ENCODE measurements at regions not wholly inside any gene's neighbourhood (a gene's known extent, or its start where the extent isn't known, plus 50 kb on each side); places are given as distances from the start of the nearest gene placed in this dataset.

GRCh38 chr18:27856820-27857219, 320.1 kb downstream of the CDH2 start:
- no peaks in the 10 kb centered on the region for H3K27me3 ChIP-seq (ENCODE audit: insufficient read depth, poor library complexity, severe bottlenecking)
- H3K27ac ChIP-seq (replicated peaks), result no peak overlapping the region
- no peak overlapping the region for H3K4me3 ChIP-seq (replicated peaks; ENCODE audit: insufficient read depth, low read length)
- no peak for DNase-seq (ENCODE audit: low read depth in 1 of 2, low spot score in 1 of 2)
- no peak for TF ChIP-seq POLR2AphosphoS5 (IDR thresholded peaks at IDR 0.05; ENCODE audit: low read depth)
- no peak for TF ChIP-seq SPI1 (IDR thresholded peaks at IDR 0.05; ENCODE audit: borderline replicate concordance, low read depth)
- no peak for TF ChIP-seq GABPA (IDR thresholded peaks at IDR 0.05; ENCODE audit: low read depth)
- TF ChIP-seq REST (IDR thresholded peaks at IDR 0.05; ENCODE audit: insufficient replicate concordance, low read depth), result no peak
- no peak for TF ChIP-seq CTCF (IDR thresholded peaks at IDR 0.05; ENCODE audit: insufficient read depth, low read length)

- Histone ChIP-seq H3K4me3 (replicated peaks; ENCODE audit: insufficient read depth, low read length) (no peak overlapping the region), H3K27ac (replicated peaks) (no peak overlapping the region), H3K27me3 (ENCODE audit: insufficient read depth, poor library complexity, severe bottlenecking) (no peaks in the 10 kb centered on the region)
- TF ChIP-seq GABPA (IDR thresholded peaks at IDR 0.05; ENCODE audit: low read depth) (no peak), POLR2AphosphoS5 (IDR thresholded peaks at IDR 0.05; ENCODE audit: low read depth) (no peak), REST (IDR thresholded peaks at IDR 0.05; ENCODE audit: insufficient replicate concordance, low read depth) (no peak), CTCF (IDR thresholded peaks at IDR 0.05; ENCODE audit: insufficient read depth, low read length) (no peak), SPI1 (IDR thresholded peaks at IDR 0.05; ENCODE audit: borderline replicate concordance, low read depth) (no peak)
- DNase-seq (ENCODE audit: low read depth in 1 of 2, low spot score in 1 of 2), result no peak
Observed at GRCh38 chr18:27855486-27855885, 321.4 kb downstream of the CDH2 start.

- Histone ChIP-seq H3K27ac (replicated peaks) (no peak overlapping the region), H3K4me3 (replicated peaks; ENCODE audit: insufficient read depth, low read length) (no peak overlapping the region), H3K27me3 (ENCODE audit: insufficient read depth, poor library complexity, severe bottlenecking) (no peaks in the 10 kb centered on the region)
- DNase-seq (ENCODE audit: low read depth in 1 of 2, low spot score in 1 of 2), result no peak
- no peak for TF ChIP-seq REST (IDR thresholded peaks at IDR 0.05; ENCODE audit: insufficient replicate concordance, low read depth)
- TF ChIP-seq CTCF (IDR thresholded peaks at IDR 0.05; ENCODE audit: insufficient read depth, low read length), result no peak
- TF ChIP-seq POLR2AphosphoS5 (IDR thresholded peaks at IDR 0.05; ENCODE audit: low read depth), result no peak
- no peak for TF ChIP-seq GABPA (IDR thresholded peaks at IDR 0.05; ENCODE audit: low read depth)
- no peak for TF ChIP-seq SPI1 (IDR thresholded peaks at IDR 0.05; ENCODE audit: borderline replicate concordance, low read depth)
Observed at GRCh38 chr18:27854631-27855030, 322.3 kb downstream of the CDH2 start.

All from HL-60 (cell line).